Endothelial cell of umbilical vein (primary cell): ENCODE measurements at regions not wholly inside any gene's neighbourhood (a gene's known extent, or its start where the extent isn't known, plus 50 kb on each side); places are given as distances from the start of the nearest gene placed in this dataset.

Experiments
- EZH2 ChIP-seq: IDR thresholded peaks from 2 replicates; pipeline ENCODE4 v1.6.1; 2012; ENCODE audit warnings: borderline replicate concordance, low read depth, mild to moderate bottlenecking, moderate library complexity, low read length, inconsistent platforms; ENCODE audit not compliant: severe bottlenecking
- POLR2A ChIP-seq: IDR thresholded peaks from 2 replicates; pipeline ENCODE4 v1.6.1; 2012; ENCODE audit warnings: low read depth, mild to moderate bottlenecking, control low read depth, low read length
- POLR2AphosphoS5 ChIP-seq: IDR thresholded peaks from 2 replicates; pipeline ENCODE4 v1.6.1; 2012; ENCODE audit warnings: low read depth, mild to moderate bottlenecking, control low read depth, low read length, moderate library complexity; ENCODE audit not compliant: insufficient read depth
- TF ChIP-seq, protein P1 (sequence below), 2 donors: IDR thresholded peaks; 1 replicate in 1 of 2; 2 replicates in 1 of 2; pipeline ENCODE4 v1.5.1; 2011; ENCODE audit warnings: low read length in 2 of 2, mild to moderate bottlenecking in 2 of 2, moderate library complexity in 2 of 2, control low read depth in 1 of 2, inconsistent platforms in 1 of 2, low read depth in 1 of 2; ENCODE audit not compliant: insufficient read depth in 1 of 2; ENCODE audit errors: extremely low read depth in 1 of 2
- TF ChIP-seq, protein P2 (sequence below): IDR thresholded peaks from 2 replicates; pipeline ENCODE4 v1.6.1; 2011; ENCODE audit not compliant: insufficient read depth, insufficient read length

DNA sequence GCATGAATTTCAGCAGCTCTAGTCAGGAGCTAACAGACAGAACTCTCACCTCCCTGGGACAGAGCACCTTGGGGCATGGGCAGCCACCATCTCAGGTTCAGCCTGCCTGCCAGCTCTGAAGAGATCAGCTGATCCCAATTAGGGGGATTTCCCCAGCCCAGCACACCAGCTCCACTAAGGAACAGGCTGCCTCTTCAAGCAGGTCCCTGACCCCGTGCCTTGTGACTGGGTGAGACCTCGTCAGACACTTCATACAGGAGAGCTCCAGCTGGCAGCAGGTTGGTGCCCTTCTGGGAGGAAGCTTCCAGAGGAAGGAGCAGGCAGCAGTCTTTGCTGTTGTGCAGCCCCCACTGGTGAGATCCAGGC is 84.5 kb upstream of the UFM1 start:
- TF ChIP-seq, protein P1, sequence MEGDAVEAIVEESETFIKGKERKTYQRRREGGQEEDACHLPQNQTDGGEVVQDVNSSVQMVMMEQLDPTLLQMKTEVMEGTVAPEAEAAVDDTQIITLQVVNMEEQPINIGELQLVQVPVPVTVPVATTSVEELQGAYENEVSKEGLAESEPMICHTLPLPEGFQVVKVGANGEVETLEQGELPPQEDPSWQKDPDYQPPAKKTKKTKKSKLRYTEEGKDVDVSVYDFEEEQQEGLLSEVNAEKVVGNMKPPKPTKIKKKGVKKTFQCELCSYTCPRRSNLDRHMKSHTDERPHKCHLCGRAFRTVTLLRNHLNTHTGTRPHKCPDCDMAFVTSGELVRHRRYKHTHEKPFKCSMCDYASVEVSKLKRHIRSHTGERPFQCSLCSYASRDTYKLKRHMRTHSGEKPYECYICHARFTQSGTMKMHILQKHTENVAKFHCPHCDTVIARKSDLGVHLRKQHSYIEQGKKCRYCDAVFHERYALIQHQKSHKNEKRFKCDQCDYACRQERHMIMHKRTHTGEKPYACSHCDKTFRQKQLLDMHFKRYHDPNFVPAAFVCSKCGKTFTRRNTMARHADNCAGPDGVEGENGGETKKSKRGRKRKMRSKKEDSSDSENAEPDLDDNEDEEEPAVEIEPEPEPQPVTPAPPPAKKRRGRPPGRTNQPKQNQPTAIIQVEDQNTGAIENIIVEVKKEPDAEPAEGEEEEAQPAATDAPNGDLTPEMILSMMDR (IDR thresholded peaks at IDR 0.05; ENCODE audit: extremely low read depth in 1 of 2, insufficient read depth in 1 of 2, low read depth in 1 of 2, low read length in 2 of 2): no peak
- no peak for TF ChIP-seq POLR2AphosphoS5
- no peak for TF ChIP-seq POLR2A
- no peak for TF ChIP-seq EZH2
- TF ChIP-seq, protein P2, sequence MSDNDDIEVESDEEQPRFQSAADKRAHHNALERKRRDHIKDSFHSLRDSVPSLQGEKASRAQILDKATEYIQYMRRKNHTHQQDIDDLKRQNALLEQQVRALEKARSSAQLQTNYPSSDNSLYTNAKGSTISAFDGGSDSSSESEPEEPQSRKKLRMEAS: no peak
